Activated B cell treated with CpG ODN at 0.5 μM for 24 hours (primary cell): ENCODE measurements at regions not wholly inside any gene's neighbourhood (a gene's known extent, or its start where the extent isn't known, plus 50 kb on each side); places are given as distances from the start of the nearest gene placed in this dataset.
"Not testable (repeated sequence)": the region's sequence is repeated elsewhere in the genome, so short reads cannot be mapped to it uniquely, and the experiment has no call there.

ENCODE experiments used
- ATAC-seq: fragments of 200-7000 bp; cut with Tn5 transposase; one replicate; pipeline ENCODE4 v1.10.0; 2021; ENCODE audit warnings: low read depth, mild to moderate bottlenecking, moderate library complexity
- CTCF ChIA-PET: fragments of 350-600 bp; sonication (Branson Sonifier 250); formaldehyde crosslinking; loops from one replicate; lab custom pipeline; 2021; ENCODE audit warnings: antibody characterized with exemption; lab: Charles Lee
- POLR2A ChIA-PET: fragments of 350-600 bp; sonication (Branson Sonifier 250); formaldehyde crosslinking; loops from one replicate; lab custom pipeline; 2021; ENCODE audit warnings: antibody characterized with exemption; lab: Charles Lee
- DNase-seq: peaks from one replicate; pipeline ENCODE4 v3.0.0; 2022
- H3K27ac Mint-ChIP-seq: one replicate; pipeline ENCODE4 v1.8.0; 2020; ENCODE audit warnings: mixed read lengths
- H3K27me3 Mint-ChIP-seq: one replicate; pipeline ENCODE4 v1.8.0; 2021; ENCODE audit warnings: mixed read lengths
- H3K36me3 Mint-ChIP-seq: one replicate; pipeline ENCODE4 v1.8.0; 2021; ENCODE audit warnings: low read depth, mixed read lengths
- H3K4me1 Mint-ChIP-seq: one replicate; pipeline ENCODE4 v1.8.0; 2021; ENCODE audit warnings: mixed read lengths
- H3K4me3 Mint-ChIP-seq: one replicate; pipeline ENCODE4 v1.8.0; 2020; ENCODE audit warnings: mild to moderate bottlenecking, mixed read lengths
- H3K9me3 Mint-ChIP-seq: one replicate; pipeline ENCODE4 v1.8.0; 2020; ENCODE audit warnings: mixed read lengths
- intact Hi-C: fragments of 100-400 bp; cut with micrococcal nuclease; formaldehyde crosslinking; loops from one replicate; pipeline ENCODE4 v1.15.1; 2024

DNA sequence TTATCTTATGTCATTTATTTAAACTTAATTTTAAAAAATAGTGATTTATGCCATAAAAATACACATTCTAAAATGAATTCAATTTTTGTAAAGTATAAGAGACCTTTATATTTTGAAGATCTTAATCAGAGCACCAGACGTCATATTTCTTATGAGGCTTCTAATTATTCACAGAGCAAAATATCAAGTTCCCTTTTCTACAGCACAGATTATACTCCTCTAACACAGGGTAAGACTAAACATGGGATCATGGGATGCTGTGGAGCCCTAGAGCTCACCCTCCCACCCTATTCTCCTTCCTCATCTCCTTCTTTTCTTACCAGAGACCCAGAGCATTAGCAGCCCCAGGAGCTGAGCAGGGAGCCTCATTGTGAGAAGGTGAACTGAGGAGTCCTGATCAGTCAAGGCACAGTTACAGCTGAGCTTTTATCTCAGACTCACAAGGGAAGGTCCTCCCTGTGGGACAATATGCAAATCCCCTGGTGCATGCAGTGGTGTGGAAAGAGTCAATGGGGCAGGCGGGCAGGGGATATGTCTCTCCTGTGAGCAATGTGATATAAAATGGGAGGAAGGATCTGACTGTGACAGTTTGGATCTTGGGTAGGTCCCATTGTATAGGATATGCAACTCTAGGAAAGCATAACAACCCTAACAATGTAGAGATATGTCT, 530.7 kb downstream of the RPIA start:
- H3K9me3 Mint-ChIP-seq, H3K4me1 Mint-ChIP-seq, CTCF ChIA-PET, intact Hi-C loops, H3K27me3 Mint-ChIP-seq, H3K27ac Mint-ChIP-seq, H3K36me3 Mint-ChIP-seq, H3K4me3 Mint-ChIP-seq, DNase-seq, POLR2A ChIA-PET: not testable (repeated sequence)
- ATAC-seq, result peak; percentile 82

GRCh38 chr2:89224803-89225202, 533.3 kb downstream of the RPIA start:
- DNase-seq, H3K4me1 Mint-ChIP-seq, ATAC-seq, intact Hi-C loops, H3K27ac Mint-ChIP-seq, POLR2A ChIA-PET, CTCF ChIA-PET, H3K36me3 Mint-ChIP-seq, H3K27me3 Mint-ChIP-seq, H3K9me3 Mint-ChIP-seq: not testable (repeated sequence)
- peak overlapping the region; percentile 24 for H3K4me3 Mint-ChIP-seq

DNA sequence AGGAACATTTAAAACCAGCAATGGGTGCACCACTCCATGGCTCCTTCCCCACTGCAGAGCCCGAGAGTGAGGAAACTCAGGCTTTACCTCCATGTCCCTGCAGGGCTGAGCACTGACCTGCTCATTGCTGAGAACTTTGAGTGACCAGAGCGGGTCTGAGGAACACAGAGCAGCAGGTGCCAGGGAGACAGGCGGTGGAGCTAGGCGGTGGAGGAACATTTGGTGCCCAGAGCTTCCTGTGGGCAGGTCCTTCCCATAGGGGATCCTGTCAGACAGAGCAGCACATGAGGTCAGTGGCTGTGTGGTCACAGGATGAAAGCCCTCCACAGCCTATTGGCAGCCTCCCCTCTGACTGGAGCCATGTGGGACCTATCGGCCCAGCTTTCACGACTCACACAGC, 538.5 kb downstream of the RPIA start:
- H3K9me3 Mint-ChIP-seq, ATAC-seq, H3K4me3 Mint-ChIP-seq, H3K4me1 Mint-ChIP-seq, H3K27ac Mint-ChIP-seq, intact Hi-C loops, POLR2A ChIA-PET, H3K36me3 Mint-ChIP-seq, H3K27me3 Mint-ChIP-seq, DNase-seq, CTCF ChIA-PET: not testable (repeated sequence)

DNA sequence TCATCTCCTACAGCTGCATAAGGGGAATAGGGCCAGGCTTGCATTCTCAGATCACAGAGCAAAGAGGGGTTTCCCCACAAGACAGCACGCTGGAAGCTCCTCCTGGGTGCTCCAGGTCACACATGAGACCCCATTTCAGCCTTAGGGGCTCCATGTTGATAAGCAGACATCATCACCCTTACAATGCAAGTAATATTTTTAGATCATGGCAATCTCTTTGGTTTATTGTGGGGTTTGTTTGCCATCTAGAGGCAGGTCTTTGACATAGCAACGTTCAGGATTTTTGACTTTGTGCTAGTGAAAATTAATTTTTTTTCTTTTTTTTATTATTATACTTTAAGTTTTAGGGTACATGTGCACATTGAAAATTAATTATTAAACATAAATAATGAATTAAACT, 539.8 kb downstream of the RPIA start:
- H3K9me3 Mint-ChIP-seq, H3K36me3 Mint-ChIP-seq, H3K27ac Mint-ChIP-seq, H3K4me3 Mint-ChIP-seq, DNase-seq, ATAC-seq, intact Hi-C loops, H3K27me3 Mint-ChIP-seq, POLR2A ChIA-PET, H3K4me1 Mint-ChIP-seq, CTCF ChIA-PET: not testable (repeated sequence)

GRCh38 chr2:89233931-89234330, 542.5 kb downstream of the RPIA start:
- DNase-seq, CTCF ChIA-PET, H3K9me3 Mint-ChIP-seq, H3K27ac Mint-ChIP-seq, H3K4me1 Mint-ChIP-seq, H3K36me3 Mint-ChIP-seq, intact Hi-C loops, H3K4me3 Mint-ChIP-seq, H3K27me3 Mint-ChIP-seq: not testable (repeated sequence)
- POLR2A ChIA-PET, result interaction anchor here (0.6 kb wide), 1 partner anchor 376 kb away, joined by 4 read pairs; no protein-coding TSS in a partner anchor
- ATAC-seq, result peak; percentile 32

DNA sequence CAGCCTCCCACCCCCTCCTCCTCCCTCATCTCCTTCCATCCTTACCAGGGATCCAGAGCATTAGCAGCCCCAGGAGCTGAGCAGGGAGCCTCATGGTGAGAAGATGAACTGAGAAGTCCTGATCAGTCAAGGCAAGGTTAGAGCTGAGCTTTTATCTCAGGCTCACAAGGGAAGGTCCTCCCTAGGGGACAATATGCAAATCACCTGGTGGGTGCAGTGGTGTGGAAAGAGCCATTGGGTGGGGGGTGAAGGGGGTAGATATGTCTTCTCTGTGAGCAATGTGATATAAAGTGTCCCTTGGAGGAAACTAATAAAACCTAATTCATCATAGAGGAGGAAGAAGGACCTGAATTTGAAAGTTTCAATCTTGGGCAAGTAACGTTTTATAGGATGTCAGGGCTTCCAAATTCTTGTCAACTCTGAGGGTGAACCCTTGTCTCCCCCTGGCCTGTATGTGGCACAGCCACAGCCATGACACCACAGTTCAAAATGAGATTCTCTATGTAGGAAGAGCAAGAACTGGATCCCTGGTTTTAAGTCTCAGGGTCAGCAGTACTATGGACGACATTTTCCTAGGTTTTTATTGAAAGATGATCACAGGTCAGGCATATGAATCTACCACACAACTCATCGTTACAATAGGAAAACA, 543.5 kb downstream of the RPIA start:
- H3K27me3 Mint-ChIP-seq, CTCF ChIA-PET, POLR2A ChIA-PET, DNase-seq, H3K9me3 Mint-ChIP-seq, H3K4me1 Mint-ChIP-seq, H3K36me3 Mint-ChIP-seq, intact Hi-C loops: not testable (repeated sequence)
- ATAC-seq, result peak; percentile 80
- Mint-ChIP-seq H3K4me3 (peak overlapping the region; percentile 53), H3K27ac (peak overlapping the region; percentile 18)

DNA sequence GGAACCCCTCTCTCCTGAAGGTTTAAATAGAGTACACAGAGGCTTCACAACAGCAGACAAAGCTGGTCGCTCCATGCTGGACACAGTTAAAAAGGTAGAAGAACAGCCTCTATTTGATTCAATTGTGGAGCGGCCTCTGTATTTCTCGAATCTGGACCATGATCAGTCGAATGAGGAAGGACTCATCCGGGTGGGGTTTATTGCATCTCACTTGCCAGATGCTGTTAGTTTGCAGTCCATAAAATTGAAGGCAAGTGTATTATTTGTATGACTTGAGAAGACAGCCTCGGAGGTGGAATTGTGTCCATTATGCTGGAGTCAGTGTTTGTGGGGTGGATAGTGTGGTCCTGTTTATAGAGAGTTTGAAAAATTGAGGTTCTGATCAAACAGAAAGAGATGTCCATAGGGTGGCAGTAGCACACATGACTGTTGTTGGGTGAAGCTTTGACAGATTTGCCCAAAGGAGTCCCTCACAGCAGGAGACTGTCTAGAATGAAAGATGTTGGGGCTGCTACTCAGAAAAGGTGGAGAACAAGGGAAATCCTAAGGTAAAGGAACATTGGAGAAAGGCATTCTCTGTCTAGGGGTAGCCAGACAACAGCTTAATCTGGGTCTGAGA, 545.5 kb downstream of the RPIA start:
- H3K36me3 Mint-ChIP-seq, H3K9me3 Mint-ChIP-seq, H3K27me3 Mint-ChIP-seq, POLR2A ChIA-PET, H3K27ac Mint-ChIP-seq, CTCF ChIA-PET, H3K4me1 Mint-ChIP-seq, DNase-seq, H3K4me3 Mint-ChIP-seq, intact Hi-C loops: not testable (repeated sequence)
- peak; percentile 38 for ATAC-seq

- H3K9me3 Mint-ChIP-seq, H3K27ac Mint-ChIP-seq, ATAC-seq, CTCF ChIA-PET, H3K36me3 Mint-ChIP-seq, H3K4me3 Mint-ChIP-seq, H3K27me3 Mint-ChIP-seq, DNase-seq, POLR2A ChIA-PET, intact Hi-C loops, H3K4me1 Mint-ChIP-seq: not testable (repeated sequence)
Observed at GRCh38 chr2:89237783-89238182, 546.3 kb downstream of the RPIA start.

GRCh38 chr2:89243114-89243700, 551.7 kb downstream of the RPIA start:
- H3K4me1 Mint-ChIP-seq, result peaks cover 25% of the 10 kb centered on the region
- H3K36me3 Mint-ChIP-seq, DNase-seq, POLR2A ChIA-PET, H3K9me3 Mint-ChIP-seq, H3K27ac Mint-ChIP-seq, H3K4me3 Mint-ChIP-seq, intact Hi-C loops, CTCF ChIA-PET, H3K27me3 Mint-ChIP-seq: not testable (repeated sequence)
- ATAC-seq, result peak; percentile 99

- ATAC-seq, DNase-seq, CTCF ChIA-PET, H3K36me3 Mint-ChIP-seq, H3K27ac Mint-ChIP-seq, intact Hi-C loops, H3K27me3 Mint-ChIP-seq, POLR2A ChIA-PET, H3K4me3 Mint-ChIP-seq, H3K9me3 Mint-ChIP-seq: not testable (repeated sequence)
- H3K4me1 Mint-ChIP-seq, result peaks cover 26% of the 10 kb centered on the region
Observed at GRCh38 chr2:89244407-89244806, 552.9 kb downstream of the RPIA start.

DNA sequence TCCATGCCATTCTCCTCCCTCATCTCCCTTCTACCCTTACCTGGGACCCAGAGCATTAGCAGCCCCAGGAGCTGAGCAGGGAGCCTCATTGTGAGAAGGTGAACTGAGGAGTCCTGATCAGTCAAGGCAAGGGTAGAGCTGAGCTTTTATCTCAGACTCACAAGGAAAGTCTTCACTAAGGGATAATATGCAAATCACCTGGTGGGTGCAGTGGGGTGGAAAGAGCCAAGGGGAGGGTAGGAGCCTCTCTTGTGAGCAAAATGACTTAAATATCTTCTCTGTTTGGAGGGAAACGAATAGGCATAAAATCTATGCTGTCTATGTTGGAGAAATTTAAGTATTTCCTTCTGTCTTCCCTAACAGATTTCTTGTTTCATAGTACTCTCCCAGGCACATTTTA, 554.0 kb downstream of the RPIA start:
- intact Hi-C loops, ATAC-seq, H3K27me3 Mint-ChIP-seq, H3K9me3 Mint-ChIP-seq, DNase-seq, H3K36me3 Mint-ChIP-seq, CTCF ChIA-PET, POLR2A ChIA-PET: not testable (repeated sequence)
- H3K4me1 Mint-ChIP-seq, result peaks cover 26% of the 10 kb centered on the region
- peak overlapping the region; percentile 69 for H3K27ac Mint-ChIP-seq
- H3K4me3 Mint-ChIP-seq, result peak overlapping the region; percentile 61

- POLR2A ChIA-PET, H3K27me3 Mint-ChIP-seq, intact Hi-C loops, DNase-seq, H3K9me3 Mint-ChIP-seq, CTCF ChIA-PET, H3K36me3 Mint-ChIP-seq, ATAC-seq: not testable (repeated sequence)
- peak overlapping the region; percentile 50 for H3K4me3 Mint-ChIP-seq
- H3K4me1 Mint-ChIP-seq, result peaks cover 26% of the 10 kb centered on the region
- peak overlapping the region; percentile 66 for H3K27ac Mint-ChIP-seq
Observed at GRCh38 chr2:89246027-89246426, 554.6 kb downstream of the RPIA start.
